Gastroesophageal sphincter (tissue), 3 donors: ENCODE measurements at regions not wholly inside any gene's neighbourhood (a gene's known extent, or its start where the extent isn't known, plus 50 kb on each side); places are given as distances from the start of the nearest gene placed in this dataset.

Source experiments
- EP300 ChIP-seq: sonication (generic); formaldehyde crosslinking; IDR thresholded peaks from one replicate; pipeline ENCODE4 v1.6.1; 2017; ENCODE audit warnings: antibody characterized with exemption, mild to moderate bottlenecking
- POLR2A ChIP-seq, 2 donors: fragments of 450-650 bp; IDR thresholded peaks; one replicate each; pipeline ENCODE4 v1.6.1; 2017; ENCODE audit warnings: antibody characterized with exemption in 2 of 2, mild to moderate bottlenecking in 2 of 2, moderate library complexity in 1 of 2
- POLR2AphosphoS5 ChIP-seq: sonication (generic); formaldehyde crosslinking; IDR thresholded peaks from one replicate; pipeline ENCODE4 v1.6.1; 2017; ENCODE audit warnings: antibody characterized with exemption
- TF ChIP-seq, protein P1 (sequence below), 4 experiments: fragments of 200-600 bp in 2 of 4; fragments of 450-650 bp in 2 of 4; sonication (generic) in 1 of 4; IDR thresholded peaks; one replicate each; pipeline ENCODE4 v1.5.1; 2017 to 2019; ENCODE audit warnings: antibody characterized with exemption in 4 of 4, mild to moderate bottlenecking in 2 of 4, moderate library complexity in 2 of 4

DNA sequence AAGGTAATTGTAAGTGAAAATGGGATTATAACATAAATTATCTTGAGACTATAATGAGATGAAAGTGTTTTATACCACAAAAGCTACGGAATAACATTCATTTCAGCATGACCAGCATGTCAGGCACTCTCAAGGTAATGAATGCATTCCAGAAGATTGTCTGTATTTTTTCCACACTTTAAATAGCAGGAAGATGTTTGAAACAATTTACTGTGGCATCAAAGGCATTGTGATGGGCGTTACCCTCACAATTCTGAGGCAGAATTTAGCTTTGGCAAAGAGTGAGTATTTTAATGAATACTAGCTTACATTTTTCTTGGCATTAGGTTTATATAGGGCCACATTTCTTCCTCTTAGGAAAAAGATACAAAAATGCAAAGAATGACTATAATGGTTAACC is 627.2 kb downstream of the BCKDHB start:
- TF ChIP-seq, protein P1, sequence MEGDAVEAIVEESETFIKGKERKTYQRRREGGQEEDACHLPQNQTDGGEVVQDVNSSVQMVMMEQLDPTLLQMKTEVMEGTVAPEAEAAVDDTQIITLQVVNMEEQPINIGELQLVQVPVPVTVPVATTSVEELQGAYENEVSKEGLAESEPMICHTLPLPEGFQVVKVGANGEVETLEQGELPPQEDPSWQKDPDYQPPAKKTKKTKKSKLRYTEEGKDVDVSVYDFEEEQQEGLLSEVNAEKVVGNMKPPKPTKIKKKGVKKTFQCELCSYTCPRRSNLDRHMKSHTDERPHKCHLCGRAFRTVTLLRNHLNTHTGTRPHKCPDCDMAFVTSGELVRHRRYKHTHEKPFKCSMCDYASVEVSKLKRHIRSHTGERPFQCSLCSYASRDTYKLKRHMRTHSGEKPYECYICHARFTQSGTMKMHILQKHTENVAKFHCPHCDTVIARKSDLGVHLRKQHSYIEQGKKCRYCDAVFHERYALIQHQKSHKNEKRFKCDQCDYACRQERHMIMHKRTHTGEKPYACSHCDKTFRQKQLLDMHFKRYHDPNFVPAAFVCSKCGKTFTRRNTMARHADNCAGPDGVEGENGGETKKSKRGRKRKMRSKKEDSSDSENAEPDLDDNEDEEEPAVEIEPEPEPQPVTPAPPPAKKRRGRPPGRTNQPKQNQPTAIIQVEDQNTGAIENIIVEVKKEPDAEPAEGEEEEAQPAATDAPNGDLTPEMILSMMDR (IDR thresholded peaks at IDR 0.05): no peak
- TF ChIP-seq POLR2A (IDR thresholded peaks at IDR 0.05): no peak
- no peak for TF ChIP-seq EP300
- TF ChIP-seq POLR2AphosphoS5: no peak
